Occipital lobe (tissue), 1 donor: ENCODE measurements at regions not wholly inside any gene's neighbourhood (a gene's known extent, or its start where the extent isn't known, plus 50 kb on each side); places are given as distances from the start of the nearest gene placed in this dataset.

Experiments used
- DNase-seq: peaks from one replicate; lab custom pipeline; 2025; lab: John Stamatoyannopoulos, UW

DNA sequence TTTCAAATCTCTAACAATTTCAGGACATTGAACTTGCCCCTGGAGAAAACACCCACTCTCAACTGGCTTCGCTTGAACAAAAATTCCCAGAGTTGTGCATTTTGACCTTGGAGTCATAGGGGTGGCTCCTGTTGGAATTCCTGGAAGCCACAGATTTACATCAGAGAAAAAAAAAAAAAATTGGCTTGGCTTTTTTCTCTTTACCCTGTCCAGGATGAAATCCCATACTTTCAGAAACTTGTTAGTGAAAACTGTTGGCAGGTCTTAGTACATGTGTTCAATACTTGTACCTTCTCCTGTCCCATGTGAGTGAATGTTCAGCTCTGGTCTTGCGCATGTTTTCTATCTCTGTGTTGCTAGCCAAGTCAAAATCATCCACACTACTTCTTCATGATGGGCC lies 228.8 kb downstream of the TGFB2 start:
- DNase-seq, result no peak

DNA sequence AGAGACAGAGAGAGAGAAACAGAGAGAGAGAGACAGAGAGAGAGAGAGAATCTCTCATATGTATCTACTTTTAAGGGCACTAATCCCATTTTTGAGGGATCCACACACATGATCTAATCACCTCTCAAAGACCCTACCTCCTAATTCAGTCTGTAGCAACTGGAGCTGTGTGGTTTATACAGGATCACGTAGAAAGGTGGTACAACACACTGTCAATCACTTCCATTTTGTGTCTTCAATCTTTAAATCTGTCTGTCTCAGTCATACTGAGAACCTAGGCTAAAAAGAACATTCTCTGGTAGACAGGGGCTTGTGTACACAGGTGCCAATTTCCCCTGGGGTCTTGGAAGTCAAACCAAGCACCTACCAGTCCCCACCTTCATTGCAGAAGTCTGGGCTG lies 229.9 kb downstream of the TGFB2 start:
- no peak for DNase-seq

DNA sequence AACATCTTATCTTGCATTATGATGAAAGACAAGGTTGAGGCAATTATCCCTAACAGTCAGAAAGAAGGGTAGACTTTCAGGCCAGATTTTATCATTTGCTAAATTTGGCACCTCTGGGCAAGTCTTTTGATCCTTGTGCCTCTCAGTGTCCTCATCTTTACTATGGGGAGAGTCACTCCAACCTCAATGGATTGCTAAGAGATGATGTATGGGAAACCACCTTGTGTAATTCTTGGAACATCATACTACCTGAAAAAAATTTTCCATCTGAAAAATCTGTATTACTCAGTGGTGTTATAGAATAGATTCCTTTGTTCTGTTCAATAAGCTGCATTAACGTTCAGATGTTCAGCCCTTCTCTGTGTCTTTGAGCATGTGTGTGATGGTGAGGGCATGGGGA lies 230.7 kb downstream of the TGFB2 start:
- no peak for DNase-seq

DNA sequence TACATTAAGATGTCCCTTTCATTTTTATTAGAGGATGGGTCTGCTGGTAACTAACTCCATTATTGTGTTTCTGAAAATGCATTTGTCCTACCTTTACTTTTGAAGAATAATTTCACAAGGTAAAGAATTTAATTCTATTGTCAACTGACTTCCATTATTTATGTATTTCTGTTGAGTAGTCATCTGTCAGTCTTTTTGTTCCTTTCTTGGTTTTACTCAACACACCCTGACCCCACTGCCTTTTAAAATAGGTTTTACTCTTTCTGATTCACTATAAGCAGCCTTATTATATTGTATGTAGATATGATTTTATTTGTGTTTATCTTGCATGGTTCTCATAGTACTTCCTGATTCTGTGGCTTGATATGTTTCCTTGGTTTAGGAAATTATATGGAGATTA lies 237.5 kb downstream of the TGFB2 start:
- DNase-seq, result no peak

DNA sequence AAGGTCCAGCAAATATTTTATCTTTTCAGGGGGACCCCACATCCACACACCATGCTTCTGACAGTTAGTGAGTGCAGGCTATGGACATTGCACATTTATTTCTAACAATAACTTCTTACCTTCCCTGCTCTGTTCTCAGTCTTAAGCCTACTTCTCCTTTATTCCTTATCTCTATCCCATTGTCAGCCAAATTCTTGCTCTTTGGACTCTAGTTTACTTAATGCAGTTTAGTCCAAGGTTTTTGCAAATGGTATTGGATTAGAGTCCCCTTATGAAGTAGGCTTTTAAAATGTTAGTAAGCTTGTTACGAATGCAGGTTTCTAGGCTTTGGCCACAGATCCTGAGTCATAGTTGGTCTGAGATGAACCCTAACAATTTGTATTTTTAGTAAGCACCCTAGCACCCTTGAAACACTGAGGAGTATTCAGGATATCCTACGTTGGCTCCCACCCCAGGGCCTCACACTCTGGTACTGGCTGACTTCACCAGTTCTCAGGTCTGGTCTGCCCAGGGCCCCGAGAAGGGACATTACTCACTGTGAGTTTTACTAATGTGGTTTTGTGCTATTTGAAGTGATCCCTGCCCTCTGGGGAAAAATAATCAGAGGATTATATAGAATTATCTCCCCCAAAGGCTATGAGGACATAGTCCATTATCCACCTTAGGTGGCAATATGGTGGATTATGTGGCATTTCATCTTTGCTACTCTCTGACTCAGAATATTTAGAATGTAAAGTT lies 239.5 kb downstream of the TGFB2 start:
- no peak for DNase-seq

DNA sequence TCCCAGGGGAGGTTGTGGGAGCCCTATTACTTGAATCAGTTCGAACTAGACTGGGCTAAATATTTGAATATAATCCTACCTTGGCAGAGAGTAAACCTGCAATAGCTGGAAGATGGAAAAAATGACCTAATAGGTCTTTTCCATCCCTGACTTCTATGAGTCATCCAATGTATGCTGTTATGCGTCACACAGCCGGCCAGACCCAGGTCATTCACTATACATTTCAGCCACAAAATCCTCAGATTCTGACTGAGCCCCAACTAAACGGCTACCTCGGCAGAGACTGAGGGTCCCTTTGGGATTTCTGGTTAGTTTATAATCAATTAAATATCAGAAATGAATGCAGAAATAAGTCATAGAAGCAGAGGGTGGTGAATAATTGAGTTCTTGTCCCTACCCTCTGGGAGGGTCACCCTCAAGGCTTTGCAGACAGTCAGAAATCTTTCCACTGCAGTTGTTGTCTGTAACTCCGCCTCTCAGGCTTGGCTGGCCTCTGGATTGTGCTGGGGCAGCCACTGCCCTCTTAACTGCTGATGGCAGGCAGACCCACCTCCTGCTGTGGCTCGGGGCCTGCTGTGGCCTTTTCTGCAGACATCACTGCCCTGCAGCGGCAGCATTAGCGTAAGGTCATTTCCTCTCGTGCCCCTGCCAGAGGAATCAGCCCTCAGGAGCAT lies 240.5 kb downstream of the TGFB2 start:
- no peak for DNase-seq

DNA sequence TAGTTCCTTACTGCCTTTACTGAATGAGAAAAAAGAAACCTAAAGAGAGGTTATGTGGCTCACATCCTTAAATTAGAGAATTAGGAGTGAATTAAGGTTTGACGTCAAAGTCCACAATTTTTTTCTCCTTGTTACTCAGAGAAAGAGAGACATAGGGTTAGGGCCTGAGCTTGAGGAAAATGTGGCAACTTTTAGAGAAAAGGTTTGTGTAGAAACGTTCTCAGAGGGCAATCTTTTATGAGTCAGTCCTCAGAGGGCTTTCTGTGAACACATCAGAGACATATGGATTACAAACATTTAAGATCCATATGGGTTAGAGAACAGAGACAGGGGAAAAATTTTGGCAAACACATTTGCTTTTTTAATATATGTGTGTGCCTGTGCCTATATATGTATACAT lies 242.8 kb downstream of the TGFB2 start:
- DNase-seq, result no peak

DNA sequence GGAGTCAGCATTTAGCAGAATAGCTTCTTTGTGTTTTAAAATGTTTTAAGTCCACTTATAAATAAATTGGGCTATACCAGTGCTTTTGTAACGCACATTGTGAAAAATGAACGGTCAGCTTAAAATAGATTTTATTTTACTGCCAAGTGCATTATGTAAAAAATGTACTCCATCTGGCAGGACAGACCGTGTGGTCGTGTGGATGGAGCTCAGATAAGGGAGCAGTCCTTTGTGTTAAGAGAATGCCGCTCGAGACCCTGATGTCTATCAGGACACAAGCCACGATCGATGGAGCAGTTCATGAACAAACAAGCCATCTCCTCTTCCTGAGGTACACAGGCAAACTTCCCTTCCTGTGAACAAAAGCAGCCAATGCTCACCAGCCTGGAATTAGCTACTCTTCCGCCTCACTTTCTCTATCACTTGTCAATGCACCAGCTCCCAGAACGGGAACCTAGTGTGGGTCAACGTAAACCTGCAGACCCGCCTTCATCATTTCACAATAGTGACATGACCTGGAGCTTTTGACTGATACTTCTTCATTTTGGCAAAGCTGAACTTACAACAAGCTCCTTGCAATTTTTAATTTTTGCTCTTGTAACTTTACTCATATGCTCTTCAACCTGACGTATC lies 243.5 kb downstream of the TGFB2 start:
- DNase-seq, result no peak

DNA sequence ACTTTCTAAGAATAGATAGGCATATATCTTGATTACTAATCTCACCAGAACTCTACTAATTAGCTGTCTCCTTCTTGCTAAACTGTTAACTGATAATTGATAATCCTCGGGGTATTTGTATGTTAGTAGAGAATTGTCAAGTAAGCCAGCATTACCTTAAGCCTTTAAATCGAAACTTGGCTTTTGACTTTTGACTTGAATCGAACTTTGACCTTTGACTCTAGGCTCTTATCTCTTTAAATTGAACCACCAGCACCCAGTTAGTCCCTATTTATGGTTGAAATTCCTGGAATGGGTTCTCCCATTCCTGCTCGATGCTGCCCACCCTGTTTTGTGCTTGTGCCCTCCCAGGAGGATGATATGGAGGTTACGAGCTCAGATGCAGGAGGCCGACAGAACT lies 244.4 kb downstream of the TGFB2 start:
- DNase-seq, result no peak

DNA sequence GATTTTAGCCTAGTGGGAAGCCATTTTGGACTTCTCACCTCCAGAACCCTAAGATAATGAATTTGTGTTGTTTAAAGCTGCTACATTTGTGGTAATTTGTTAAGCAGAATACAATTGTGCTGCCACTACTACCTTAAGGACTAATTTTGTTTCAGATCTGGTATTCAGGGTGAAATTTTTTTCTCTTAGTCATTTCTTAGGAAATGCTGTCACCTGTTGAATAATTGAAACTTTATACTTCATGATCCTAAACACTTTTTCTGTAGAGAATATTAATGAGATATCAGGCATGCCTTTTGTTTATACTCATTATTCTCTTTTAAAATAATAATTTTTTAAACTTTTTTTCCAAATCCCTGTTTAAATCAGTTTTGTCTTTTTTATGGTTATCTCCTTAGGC lies 246.8 kb downstream of the TGFB2 start:
- DNase-seq, result no peak

DNA sequence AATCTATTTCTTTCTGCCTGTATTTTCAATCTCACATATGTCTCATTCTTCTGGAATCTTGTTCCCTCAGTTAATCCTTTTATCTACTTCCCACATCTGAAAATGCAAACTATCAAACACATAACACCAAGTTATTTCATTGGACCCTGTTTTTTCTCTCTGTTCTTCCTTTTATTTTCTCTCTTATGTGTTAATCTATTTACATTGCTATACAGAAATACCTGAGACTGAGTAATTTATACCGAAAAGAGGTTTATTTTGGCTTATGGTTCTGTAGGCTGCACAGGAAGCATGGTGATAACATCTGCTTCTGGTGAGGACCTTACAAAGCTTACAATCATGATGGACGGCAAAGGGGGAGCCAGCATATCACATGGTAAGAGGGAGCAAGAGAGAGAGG lies 247.6 kb downstream of the TGFB2 start:
- DNase-seq, result no peak

DNA sequence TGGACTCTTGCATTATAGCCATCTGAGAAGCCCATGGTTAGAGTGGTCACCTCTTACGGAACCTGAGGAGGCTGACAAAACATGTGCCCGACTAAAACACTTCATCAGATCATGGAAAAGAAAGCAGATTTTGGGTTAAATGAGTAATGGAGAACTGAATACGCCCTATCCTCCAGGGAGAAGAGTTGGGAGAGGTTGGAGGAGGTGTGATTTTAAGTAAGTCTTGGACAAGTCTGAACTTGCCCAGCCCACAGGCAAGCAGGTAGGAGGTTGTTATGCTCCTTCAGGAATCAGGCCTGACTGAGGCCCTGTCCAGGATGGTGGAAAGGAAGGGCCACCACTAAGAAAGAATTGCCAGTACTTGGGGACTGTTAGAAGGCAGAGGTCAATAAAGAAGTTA lies 255.8 kb downstream of the TGFB2 start:
- DNase-seq, result no peak

DNA sequence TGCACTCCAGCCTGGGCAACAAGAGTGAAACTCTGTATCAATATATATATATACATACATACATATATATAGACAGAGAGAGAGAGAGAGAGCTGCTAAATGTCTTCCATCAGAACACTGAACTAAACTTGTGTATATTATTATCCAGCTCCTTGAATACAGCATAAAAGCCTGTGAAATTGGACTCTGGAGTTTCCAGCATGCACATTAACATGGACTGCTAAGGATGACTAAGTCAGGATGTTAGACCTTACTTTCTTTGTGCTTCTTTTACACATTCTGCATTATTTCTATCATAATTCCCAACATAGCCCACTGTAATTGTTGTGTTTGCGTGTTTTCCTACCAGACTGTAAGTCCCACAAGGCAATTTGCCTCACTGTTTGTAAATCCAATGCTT lies 259.1 kb downstream of the TGFB2 start:
- DNase-seq, result no peak

DNA sequence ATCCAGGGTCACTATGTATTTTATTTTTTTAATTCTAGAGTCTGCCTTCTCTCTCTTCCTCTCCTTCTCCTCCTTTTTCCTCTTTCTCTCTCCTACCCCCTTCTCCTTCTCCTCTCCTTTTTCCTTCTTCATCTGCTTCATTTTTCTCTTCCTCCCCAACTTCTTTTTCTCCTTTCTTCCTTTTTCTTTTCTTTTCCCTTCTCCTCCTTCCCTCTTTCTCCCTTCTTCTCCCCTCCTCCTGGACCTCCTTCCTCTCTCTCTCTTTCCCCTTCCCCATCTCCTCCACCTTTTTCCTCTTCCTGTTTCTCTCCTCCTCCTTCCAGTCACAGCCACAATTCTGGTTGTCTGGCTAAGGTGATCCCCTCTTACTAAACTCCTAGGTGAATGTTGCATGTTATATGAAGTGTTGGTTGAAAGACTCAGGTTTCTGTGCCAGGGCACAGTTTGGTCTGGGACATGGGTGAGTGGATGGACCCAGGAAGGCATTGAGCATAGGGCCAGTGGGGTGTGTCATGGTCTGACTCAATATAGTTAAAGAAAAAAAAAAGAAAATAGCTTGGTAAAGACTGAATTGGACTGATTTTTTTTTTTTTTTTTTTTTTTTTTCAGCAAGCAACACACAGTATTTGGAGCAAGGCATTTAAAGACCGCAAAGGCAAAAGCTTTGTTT lies 266.9 kb downstream of the TGFB2 start:
- no peak for DNase-seq

DNA sequence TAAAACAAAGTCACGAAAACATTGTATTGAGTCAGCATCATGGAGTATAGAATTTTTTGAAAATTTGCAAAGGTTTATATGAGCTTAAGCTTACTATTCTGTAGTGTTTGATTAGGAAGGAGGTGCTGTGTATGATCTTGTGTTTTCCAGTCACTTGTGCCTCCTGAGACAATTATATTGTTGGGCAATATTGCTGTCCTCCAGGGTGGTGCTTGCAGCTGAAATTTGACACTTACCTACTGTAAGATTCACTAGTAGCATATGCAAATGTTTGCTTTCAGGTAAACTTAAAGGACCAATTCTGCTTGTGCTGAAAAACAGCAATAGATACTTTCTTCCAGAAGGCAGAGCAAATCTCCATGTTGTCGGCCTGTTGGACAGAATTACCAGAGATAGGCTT lies 268.0 kb downstream of the TGFB2 start:
- DNase-seq, result no peak

DNA sequence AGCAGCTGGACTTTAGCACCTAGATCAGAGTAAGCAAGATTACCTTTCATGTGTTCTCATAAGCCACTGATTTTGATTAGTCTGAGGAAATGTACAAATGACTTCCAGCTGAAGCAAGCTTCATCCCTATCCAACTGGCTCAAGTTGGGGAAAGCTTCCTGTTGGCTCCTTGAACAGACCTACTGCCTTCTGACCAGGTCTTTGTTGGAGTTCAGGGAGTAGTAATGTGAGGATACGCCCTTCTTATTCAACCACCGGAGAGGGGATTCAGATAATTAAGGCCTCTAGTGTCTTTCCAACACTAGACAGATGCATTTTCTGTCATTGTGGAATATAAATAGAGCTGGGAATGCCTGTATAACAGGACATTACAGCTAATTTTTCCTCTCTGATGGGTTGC lies 268.9 kb downstream of the TGFB2 start:
- DNase-seq, result no peak

DNA sequence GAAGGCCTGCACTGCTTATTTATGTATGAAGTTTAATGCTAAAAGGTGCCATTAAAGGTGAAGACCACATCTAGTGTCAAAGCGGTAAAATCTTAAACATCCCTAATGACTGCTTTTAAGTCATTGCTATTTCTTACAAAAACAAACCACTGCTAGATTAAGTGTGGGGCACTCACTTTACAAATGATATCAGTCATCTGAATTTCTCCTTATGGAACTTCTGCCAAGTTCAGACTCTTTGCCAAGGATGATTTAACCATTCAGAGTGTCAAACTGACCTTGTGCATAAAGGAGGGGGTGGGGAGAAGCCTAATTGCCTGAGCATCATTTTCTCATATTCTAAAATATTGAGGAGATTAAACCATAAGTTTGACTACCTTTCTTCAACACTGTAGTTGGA lies 271.5 kb downstream of the TGFB2 start:
- no peak for DNase-seq

DNA sequence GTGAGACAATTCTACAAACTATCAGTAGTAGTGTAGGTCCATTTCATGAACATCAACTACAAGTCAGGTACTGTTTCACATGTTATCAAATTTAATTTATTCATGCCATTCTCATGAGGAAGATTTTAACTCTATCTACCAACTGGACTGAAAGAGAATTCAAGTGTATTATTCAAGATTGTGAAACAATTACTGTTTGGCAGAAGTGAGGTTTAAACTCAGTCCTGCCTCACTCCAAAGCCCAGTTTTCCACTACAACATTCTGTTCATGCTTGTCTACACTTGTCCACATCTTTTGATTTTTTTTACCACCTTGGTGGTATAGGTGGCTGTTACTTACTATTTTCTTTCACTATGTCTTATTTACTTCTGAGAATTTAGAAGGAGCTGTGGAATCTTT lies 272.9 kb downstream of the TGFB2 start:
- DNase-seq, result no peak

DNA sequence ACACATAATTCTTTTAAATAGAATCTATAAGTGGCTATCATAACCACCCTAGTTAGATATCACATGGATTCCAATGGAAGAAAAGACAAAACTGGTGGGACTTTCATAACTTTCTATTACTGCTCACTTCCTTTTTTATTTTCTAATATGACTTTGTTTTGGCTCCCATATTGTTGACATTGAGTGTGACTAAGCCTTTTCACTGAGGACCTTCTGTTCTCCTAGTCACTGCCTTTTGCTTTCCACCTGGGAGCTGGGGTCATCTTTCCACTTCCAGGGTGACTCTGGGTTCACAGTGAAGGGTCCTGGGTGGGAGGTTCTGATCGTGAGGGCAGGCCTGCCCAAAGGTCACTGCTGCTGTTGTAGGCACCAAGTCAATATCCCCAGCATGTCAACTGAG lies 275.8 kb downstream of the TGFB2 start:
- DNase-seq, result no peak

DNA sequence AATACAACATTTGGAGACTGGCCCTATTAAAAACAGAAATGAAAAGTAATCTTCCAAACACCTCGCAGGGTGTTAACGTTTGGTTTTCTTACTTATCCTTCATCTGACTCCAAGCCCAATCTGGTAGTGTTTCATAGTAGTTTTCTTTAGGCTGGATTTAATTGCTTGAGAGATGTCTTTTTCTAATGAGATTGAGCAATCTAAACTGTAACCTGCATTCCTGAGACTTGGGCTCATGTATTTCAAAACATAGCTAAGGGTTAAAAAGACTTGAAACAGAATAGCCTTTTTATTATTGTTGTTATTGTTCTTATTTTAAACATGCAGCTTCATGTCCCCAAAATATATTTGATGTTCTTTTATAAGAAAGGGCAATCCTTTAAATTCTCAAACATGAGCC lies 278.9 kb downstream of the TGFB2 start:
- DNase-seq, result no peak

DNA sequence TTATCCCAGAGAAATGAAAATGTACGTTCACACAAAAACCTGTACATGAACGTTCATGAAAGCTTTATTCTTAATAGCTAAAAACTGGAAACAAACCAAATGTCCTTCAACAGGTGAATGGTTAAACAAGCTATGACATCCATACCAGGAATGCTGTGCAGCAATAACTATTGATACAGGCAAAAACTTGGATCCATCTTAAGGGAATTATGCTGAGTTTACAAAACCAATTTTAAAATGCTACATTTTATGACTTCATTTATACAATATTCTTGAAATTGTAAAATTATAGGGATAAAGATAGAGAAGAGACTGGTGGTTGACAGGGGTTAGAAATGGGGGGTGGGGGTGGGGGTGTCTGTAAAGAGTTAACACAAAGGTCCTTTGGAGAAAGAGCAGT lies 280.3 kb downstream of the TGFB2 start:
- no peak for DNase-seq

DNA sequence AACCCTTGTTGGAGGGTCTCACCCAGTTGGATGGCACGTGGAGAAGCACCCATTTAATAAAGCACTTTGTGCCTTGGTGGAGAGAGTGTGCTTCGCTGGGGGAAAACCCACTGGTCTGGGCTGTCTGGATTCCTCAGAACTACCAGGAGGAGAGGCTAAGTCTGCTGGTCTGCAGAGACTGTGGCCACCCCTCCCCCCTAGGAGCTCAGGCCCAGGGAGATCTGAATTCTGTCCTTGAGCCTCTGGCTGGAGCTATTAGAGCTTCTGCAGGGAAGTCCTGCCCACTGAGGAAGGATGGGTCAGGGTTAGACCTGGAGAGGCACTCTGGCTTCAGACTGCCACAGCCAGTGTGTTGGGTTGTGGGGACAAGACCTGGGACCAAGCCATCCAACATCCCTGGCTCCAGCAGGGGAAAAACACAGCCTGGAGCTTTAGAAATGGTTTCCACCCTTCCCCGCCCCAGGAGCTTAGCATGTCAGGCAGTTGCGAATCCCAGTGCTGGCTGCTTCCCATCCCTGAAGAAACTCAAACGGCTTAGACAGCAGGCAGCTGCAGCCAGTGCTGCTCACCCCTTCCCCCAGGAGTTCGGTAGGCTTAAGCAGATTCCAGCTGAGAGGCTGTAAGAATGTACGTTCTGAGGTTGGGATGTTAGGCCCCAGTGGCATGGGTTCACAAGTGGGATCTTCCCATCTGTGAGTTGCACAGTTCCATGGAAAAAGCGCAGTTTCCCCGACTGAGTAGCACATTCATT lies 288.3 kb downstream of the TGFB2 start:
- no peak for DNase-seq
